ENCODE measurements at regions not wholly inside any gene's neighbourhood (a gene's known extent, or its start where the extent isn't known, plus 50 kb on each side); places are given as distances from the start of the nearest gene placed in this dataset.

- no peak for TF ChIP-seq CTCF (IDR thresholded peaks at IDR 0.05)
- TF ChIP-seq POLR2AphosphoS5 (IDR thresholded peaks at IDR 0.05), result no peak
Measured at GRCh38 chrX:554271-554670, 76.3 kb upstream of the SHOX start.

Measured in upper lobe of left lung (tissue), 4 donors.